Naive thymus-derived CD4-positive, alpha-beta T cell (primary cell): ENCODE measurements at regions not wholly inside any gene's neighbourhood (a gene's known extent, or its start where the extent isn't known, plus 50 kb on each side); places are given as distances from the start of the nearest gene placed in this dataset.
A peak's percentile ranks its signal among the peaks of the same experiment; 100 is the strongest.

Experiments used
- ATAC-seq: fragments of 150-1000 bp; cut with Tn5 transposase; 2 replicates; pipeline ENCODE4 v1.10.0; 2021; ENCODE audit warnings: mild to moderate bottlenecking, moderate library complexity
- CTCF ChIA-PET: fragments of 350-600 bp; sonication (Branson Sonifier 250); formaldehyde crosslinking; loops from one replicate; lab custom pipeline; 2021; ENCODE audit warnings: antibody characterized with exemption; lab: Charles Lee
- POLR2A ChIA-PET: fragments of 350-600 bp; sonication (Branson Sonifier 250); formaldehyde crosslinking; loops from one replicate; lab custom pipeline; 2021; ENCODE audit warnings: antibody characterized with exemption, inconsistent platforms; lab: Charles Lee
- DNase-seq, 9 donors: peaks; one replicate each; pipeline versions ENCODE4 v3.0.0 to v3.0.0-alpha.2; 2020 to 2022; ENCODE audit warnings: mixed read lengths in 1 of 9
- H3K27ac ChIP-seq: one replicate; pipeline ENCODE4 v1.7.0; 2013; ENCODE audit warnings: mild to moderate bottlenecking, low read depth, low read length, moderate library complexity
- H3K27me3 ChIP-seq, 2 donors: one replicate each; pipeline ENCODE4 v1.7.0; 2013; ENCODE audit warnings: low read length in 2 of 2, mild to moderate bottlenecking in 2 of 2, moderate library complexity in 2 of 2; ENCODE audit not compliant: control insufficient read depth in 2 of 2, insufficient read depth in 2 of 2
- H3K36me3 ChIP-seq, 3 experiments: 1 replicate in 2 of 3; 2 replicates in 1 of 3; pipeline ENCODE4 v1.7.0; 2013; ENCODE audit warnings: low read length in 3 of 3, mild to moderate bottlenecking in 3 of 3, moderate library complexity in 1 of 3; ENCODE audit not compliant: insufficient read depth in 3 of 3, control insufficient read depth in 2 of 3
- H3K4me1 ChIP-seq, 2 donors: one replicate each; pipeline ENCODE4 v1.7.0; 2013; ENCODE audit warnings: low read length in 2 of 2, mild to moderate bottlenecking in 2 of 2, moderate library complexity in 1 of 2; ENCODE audit not compliant: control insufficient read depth in 2 of 2, insufficient read depth in 2 of 2
- H3K4me3 ChIP-seq: 2 replicates; pipeline ENCODE4 v1.7.0; 2013; ENCODE audit warnings: mild to moderate bottlenecking, low read length
- H3K9me3 ChIP-seq, 3 experiments: 1 replicate in 2 of 3; 2 replicates in 1 of 3; pipeline ENCODE4 v1.7.0; 2013; ENCODE audit warnings: low read length in 3 of 3; ENCODE audit not compliant: control insufficient read depth in 2 of 3
- H3K27ac Mint-ChIP-seq, 9 donors: one replicate each; pipeline ENCODE4 v1.8.0; 2020 to 2022; ENCODE audit warnings: mixed read lengths in 9 of 9, mild to moderate bottlenecking in 8 of 9, moderate library complexity in 5 of 9, inconsistent platforms in 2 of 9
- H3K27me3 Mint-ChIP-seq, 5 donors: one replicate each; pipeline ENCODE4 v1.8.0; 2021 to 2022; ENCODE audit warnings: mixed read lengths in 5 of 5, mild to moderate bottlenecking in 1 of 5
- H3K36me3 Mint-ChIP-seq, 5 donors: one replicate each; pipeline ENCODE4 v1.8.0; 2020 to 2022; ENCODE audit warnings: mixed read lengths in 5 of 5, mild to moderate bottlenecking in 3 of 5, inconsistent platforms in 1 of 5
- H3K4me1 Mint-ChIP-seq, 7 donors: one replicate each; pipeline ENCODE4 v1.8.0; 2020 to 2022; ENCODE audit warnings: mixed read lengths in 7 of 7, mild to moderate bottlenecking in 3 of 7, inconsistent platforms in 1 of 7
- H3K4me3 Mint-ChIP-seq, 10 donors: one replicate each; pipeline ENCODE4 v1.8.0; 2020 to 2022; ENCODE audit warnings: mild to moderate bottlenecking in 10 of 10, mixed read lengths in 10 of 10, moderate library complexity in 6 of 10, inconsistent platforms in 2 of 10
- H3K9me3 Mint-ChIP-seq, 11 donors: one replicate each; pipeline ENCODE4 v1.8.0; 2020 to 2022; ENCODE audit warnings: mixed read lengths in 11 of 11, mild to moderate bottlenecking in 4 of 11, inconsistent platforms in 1 of 11, moderate library complexity in 1 of 11
- intact Hi-C, 2 donors: fragments of 100-400 bp; cut with micrococcal nuclease; formaldehyde crosslinking; loops; one replicate each; pipeline ENCODE4 v1.15.1; 2023

- H3K36me3 Mint-ChIP-seq, result peaks cover 0 to 4% (median under 1%) of the 10 kb centered on the region in 5 donors
- no peaks in the 10 kb centered on the region for H3K27me3 ChIP-seq
- ChIA-PET CTCF (interaction anchor here (0.6 kb wide), 1 partner anchor 31 kb away, joined by 3 read pairs; no protein-coding TSS in a partner anchor), POLR2A (no interaction called here)
- H3K27me3 Mint-ChIP-seq, result peaks cover 0 to 5% (median 0%) of the 10 kb centered on the region in 5 donors
- H3K9me3 ChIP-seq, result no peaks in the 10 kb centered on the region
- H3K4me1 Mint-ChIP-seq, result peaks cover 0 to 13% (median 5%) of the 10 kb centered on the region in 7 donors
- DNase-seq (no peak), ATAC-seq (no peak)
- H3K36me3 ChIP-seq, result no peaks in the 10 kb centered on the region
- H3K27ac Mint-ChIP-seq, result peak overlapping the region in 1 of 9 donors; percentile 31
- H3K27ac ChIP-seq, result no peak overlapping the region
- peaks cover 0 to 5% (median 0%) of the 10 kb centered on the region in 11 donors for H3K9me3 Mint-ChIP-seq
- no peak overlapping the region for H3K4me3 Mint-ChIP-seq
- H3K4me1 ChIP-seq, result no peaks in the 10 kb centered on the region
- intact Hi-C loops, result no loop called here
- H3K4me3 ChIP-seq, result no peak overlapping the region
These were observed 232.5 kb downstream of the BCL11B start for GRCh38 chr14:99039331-99040041.

GRCh38 chr14:99040052-99040451 lies 231.9 kb downstream of the BCL11B start:
- CTCF ChIA-PET, result interaction anchor here (0.6 kb wide), 1 partner anchor 32 kb away, joined by 3 read pairs; no protein-coding TSS in a partner anchor
- no peak for DNase-seq
- no peaks in the 10 kb centered on the region for H3K36me3 ChIP-seq
- no peaks in the 10 kb centered on the region for H3K9me3 ChIP-seq
- no peak overlapping the region for H3K27ac ChIP-seq
- no peak overlapping the region for H3K4me3 ChIP-seq
- Mint-ChIP-seq H3K36me3 (peaks cover 0 to 8% (median 6%) of the 10 kb centered on the region in 5 donors), H3K27me3 (peaks cover 0 to 5% (median 0%) of the 10 kb centered on the region in 5 donors), H3K27ac (peak overlapping the region in 1 of 9 donors; percentile 6), H3K9me3 (peaks cover 0 to 11% (median 3%) of the 10 kb centered on the region in 11 donors), H3K4me3 (no peak overlapping the region), H3K4me1 (peaks cover 0 to 14% (median 5%) of the 10 kb centered on the region in 7 donors)
- intact Hi-C loops, result no loop called here
- no peaks in the 10 kb centered on the region for H3K27me3 ChIP-seq
- no peaks in the 10 kb centered on the region for H3K4me1 ChIP-seq
- POLR2A ChIA-PET, result no interaction called here
- ATAC-seq, result no peak

- H3K4me1 ChIP-seq, result no peaks in the 10 kb centered on the region
- H3K9me3 Mint-ChIP-seq, result peaks cover 0 to 13% (median 3%) of the 10 kb centered on the region in 11 donors
- no peaks in the 10 kb centered on the region for H3K27me3 ChIP-seq
- H3K36me3 ChIP-seq, result no peaks in the 10 kb centered on the region
- intact Hi-C loops, result no loop called here
- ATAC-seq (no peak), DNase-seq (no peak)
- CTCF ChIA-PET, result no interaction called here
- no peak overlapping the region for H3K27ac Mint-ChIP-seq
- H3K27me3 Mint-ChIP-seq, result peaks cover 0 to 5% (median 0%) of the 10 kb centered on the region in 5 donors
- no peaks in the 10 kb centered on the region for H3K9me3 ChIP-seq
- peaks cover 0 to 9% (median 6%) of the 10 kb centered on the region in 5 donors for H3K36me3 Mint-ChIP-seq
- H3K27ac ChIP-seq, result no peak overlapping the region
- POLR2A ChIA-PET, result no interaction called here
- no peak overlapping the region for H3K4me3 ChIP-seq
- peaks cover 0 to 10% (median 5%) of the 10 kb centered on the region in 7 donors for H3K4me1 Mint-ChIP-seq
- no peak overlapping the region for H3K4me3 Mint-ChIP-seq
These were observed 231.3 kb downstream of the BCL11B start for GRCh38 chr14:99040711-99041110.

GRCh38 chr14:99041141-99041819 lies 230.7 kb downstream of the BCL11B start:
- Mint-ChIP-seq H3K9me3 (peaks cover 0 to 13% (median 3%) of the 10 kb centered on the region in 11 donors), H3K4me3 (no peak overlapping the region), H3K27me3 (peaks cover 0 to 5% (median 0%) of the 10 kb centered on the region in 5 donors), H3K27ac (no peak overlapping the region), H3K36me3 (peaks cover 0 to 9% (median 6%) of the 10 kb centered on the region in 5 donors), H3K4me1 (peaks cover 0 to 10% (median 5%) of the 10 kb centered on the region in 7 donors)
- Histone ChIP-seq H3K27ac (no peak overlapping the region), H3K4me3 (no peak overlapping the region), H3K27me3 (no peaks in the 10 kb centered on the region), H3K36me3 (no peaks in the 10 kb centered on the region), H3K4me1 (no peaks in the 10 kb centered on the region), H3K9me3 (no peaks in the 10 kb centered on the region)
- intact Hi-C loops, result no loop called here
- ChIA-PET CTCF (no interaction called here), POLR2A (no interaction called here)
- DNase-seq (no peak), ATAC-seq (no peak)

- peaks cover 0 to 4% (median 0%) of the 10 kb centered on the region in 5 donors for H3K27me3 Mint-ChIP-seq
- peaks cover 0 to 8% (median 7%) of the 10 kb centered on the region in 7 donors for H3K4me1 Mint-ChIP-seq
- H3K9me3 Mint-ChIP-seq, result peaks cover 0 to 13% (median 3%) of the 10 kb centered on the region in 11 donors
- no peak for ATAC-seq
- H3K4me3 Mint-ChIP-seq, result no peak overlapping the region
- peaks cover 0 to 9% (median 7%) of the 10 kb centered on the region in 5 donors for H3K36me3 Mint-ChIP-seq
- intact Hi-C loops, result no loop called here
- no peak overlapping the region for H3K4me3 ChIP-seq
- ChIA-PET CTCF (no interaction called here), POLR2A (no interaction called here)
- no peaks in the 10 kb centered on the region for H3K9me3 ChIP-seq
- no peak overlapping the region for H3K27ac Mint-ChIP-seq
- no peak overlapping the region for H3K27ac ChIP-seq
- no peaks in the 10 kb centered on the region for H3K36me3 ChIP-seq
- H3K27me3 ChIP-seq, result no peaks in the 10 kb centered on the region
- peaks cover 0 to 3% of the 10 kb centered on the region in 2 donors for H3K4me1 ChIP-seq
- no peak for DNase-seq
These were observed 230.2 kb downstream of the BCL11B start for GRCh38 chr14:99041820-99042174.

- Mint-ChIP-seq H3K4me3 (no peak overlapping the region), H3K36me3 (peaks cover 0 to 9% (median 8%) of the 10 kb centered on the region in 5 donors), H3K9me3 (peaks cover 0 to 13% (median 3%) of the 10 kb centered on the region in 11 donors), H3K4me1 (peaks cover 0 to 11% (median 6%) of the 10 kb centered on the region in 7 donors), H3K27me3 (no peaks in the 10 kb centered on the region), H3K27ac (peak overlapping the region in 1 of 9 donors; percentile 78)
- DNase-seq (no peak), ATAC-seq (no peak)
- CTCF ChIA-PET, result no interaction called here
- H3K4me1 ChIP-seq, result peaks cover 0 to 7% of the 10 kb centered on the region in 2 donors
- intact Hi-C loops, result no loop called here
- no peaks in the 10 kb centered on the region for H3K27me3 ChIP-seq
- POLR2A ChIA-PET, result no interaction called here
- H3K4me3 ChIP-seq, result no peak overlapping the region
- no peaks in the 10 kb centered on the region for H3K36me3 ChIP-seq
- H3K27ac ChIP-seq, result no peak overlapping the region
- no peaks in the 10 kb centered on the region for H3K9me3 ChIP-seq
These were observed 229.4 kb downstream of the BCL11B start for GRCh38 chr14:99042381-99043266.
